NCI-H345 treated with DMSO at 0.1 percent for 48 hours (cell line): ENCODE measurements at regions not wholly inside any gene's neighbourhood (a gene's known extent, or its start where the extent isn't known, plus 50 kb on each side); places are given as distances from the start of the nearest gene placed in this dataset.

Experiments used
- DNase-seq: peaks from one replicate; lab custom pipeline; 2025; ENCODE audit not compliant: unreplicated experiment; lab: John Stamatoyannopoulos, UW

GRCh38 chr3:35320646-35321407, 318.5 kb upstream of the ARPP21 start:
- DNase-seq: no peak

GRCh38 chr3:35322070-35322469, 317.3 kb upstream of the ARPP21 start:
- DNase-seq: no peak

DNA sequence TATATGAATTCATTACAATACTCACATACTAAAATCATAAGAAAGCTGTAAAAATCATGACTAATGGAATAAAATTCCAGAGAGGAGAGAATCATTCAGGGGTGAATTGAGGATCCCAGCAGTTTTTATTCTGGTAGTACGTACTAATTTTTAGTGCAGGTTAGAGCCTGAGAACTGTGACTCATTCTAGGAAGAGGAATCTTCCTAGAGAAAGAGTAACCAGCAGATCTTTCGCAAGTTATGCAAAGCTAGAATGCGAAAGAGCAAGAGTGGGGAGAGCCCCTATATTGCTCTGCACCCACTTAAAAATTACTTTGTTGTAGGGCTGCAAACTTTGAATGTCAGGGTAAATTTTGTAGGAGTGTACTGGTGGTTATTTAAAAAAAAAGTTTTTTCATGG, 303.6 kb upstream of the ARPP21 start:
- DNase-seq: no peak

GRCh38 chr3:35336601-35337000, 302.7 kb upstream of the ARPP21 start:
- no peak for DNase-seq

GRCh38 chr3:35338186-35338585, 301.1 kb upstream of the ARPP21 start:
- DNase-seq: no peak

DNA sequence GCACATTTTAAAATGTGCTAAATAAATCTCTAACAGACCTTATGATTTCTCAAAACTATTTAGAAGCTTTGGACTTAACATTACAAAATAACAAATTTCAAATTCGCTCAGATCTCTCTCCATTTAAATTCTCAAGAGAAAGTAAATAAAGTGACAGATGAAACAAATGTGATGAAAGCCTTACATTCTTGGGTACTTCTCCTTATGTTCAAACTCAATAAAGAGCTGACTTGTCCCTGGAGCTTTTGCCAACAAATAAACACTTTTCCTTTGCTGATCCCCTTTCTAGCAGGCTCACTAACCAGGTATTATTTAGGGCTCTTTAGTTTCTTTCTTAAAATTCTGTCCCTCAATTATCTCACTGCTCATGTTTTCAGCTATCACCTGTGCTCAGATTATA, 259.1 kb upstream of the ARPP21 start:
- no peak for DNase-seq

GRCh38 chr3:35383216-35383615, 256.1 kb upstream of the ARPP21 start:
- no peak for DNase-seq

- DNase-seq: no peak
Observed at GRCh38 chr3:35383719-35384555, 255.4 kb upstream of the ARPP21 start.

DNA sequence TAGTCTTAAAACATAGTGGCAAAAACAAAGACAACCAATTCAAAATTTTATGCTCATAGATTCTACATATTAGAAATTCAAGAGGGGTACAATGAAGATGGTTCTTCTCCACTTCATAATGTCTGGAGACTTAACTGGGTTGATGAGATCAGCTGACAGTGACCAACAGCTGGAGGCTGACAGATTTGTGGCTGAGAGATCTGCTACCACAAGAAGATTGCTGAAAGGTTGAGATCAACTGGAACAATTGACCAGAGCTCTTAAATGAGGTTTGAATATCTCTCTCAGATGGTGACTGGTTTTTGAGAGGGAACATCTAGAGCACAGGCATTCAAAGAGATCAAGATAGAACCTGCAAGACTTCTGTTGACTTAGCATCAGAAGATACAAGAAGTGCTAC, 254.1 kb upstream of the ARPP21 start:
- no peak for DNase-seq

DNA sequence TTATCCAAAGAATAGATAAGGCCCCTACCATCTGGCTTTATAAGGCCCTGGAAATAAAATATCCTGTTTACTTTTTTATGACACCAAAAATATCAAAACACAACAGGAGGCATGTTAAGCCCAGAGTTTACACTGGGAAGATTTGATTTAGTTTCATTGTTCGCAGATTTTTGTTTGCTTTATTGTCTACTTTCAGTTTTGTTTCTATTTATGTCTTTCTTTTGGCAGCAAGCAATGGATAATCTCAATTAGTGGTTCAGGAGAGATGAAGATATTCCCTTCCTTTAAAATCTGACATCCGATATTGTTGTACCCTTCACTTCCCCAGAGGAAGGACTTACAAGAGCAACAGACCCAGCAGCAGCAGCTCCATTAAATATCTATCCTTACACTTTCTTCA, 249.4 kb upstream of the ARPP21 start:
- DNase-seq: no peak

DNA sequence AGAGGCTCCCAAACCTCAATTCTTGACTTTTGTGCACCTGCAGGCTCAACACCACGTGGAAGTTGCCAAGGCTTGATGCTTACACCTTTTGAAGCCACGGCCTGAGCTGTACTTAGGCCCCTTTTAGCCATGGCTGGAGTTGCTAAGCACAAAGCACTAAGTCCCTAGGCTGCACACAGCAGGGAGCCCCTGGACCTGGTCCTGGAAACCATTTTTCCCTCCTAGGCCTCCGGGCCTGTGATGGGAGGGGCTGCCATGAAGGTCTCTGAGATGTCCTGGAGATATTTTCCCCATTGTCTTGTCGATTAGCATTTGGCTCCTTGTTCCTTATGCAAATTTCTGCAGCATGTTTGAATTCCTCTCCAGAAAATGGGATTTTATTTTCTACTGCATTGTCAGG, 247.1 kb upstream of the ARPP21 start:
- no peak for DNase-seq

- no peak for DNase-seq
Observed at GRCh38 chr3:35393901-35394799, 245.2 kb upstream of the ARPP21 start.

DNA sequence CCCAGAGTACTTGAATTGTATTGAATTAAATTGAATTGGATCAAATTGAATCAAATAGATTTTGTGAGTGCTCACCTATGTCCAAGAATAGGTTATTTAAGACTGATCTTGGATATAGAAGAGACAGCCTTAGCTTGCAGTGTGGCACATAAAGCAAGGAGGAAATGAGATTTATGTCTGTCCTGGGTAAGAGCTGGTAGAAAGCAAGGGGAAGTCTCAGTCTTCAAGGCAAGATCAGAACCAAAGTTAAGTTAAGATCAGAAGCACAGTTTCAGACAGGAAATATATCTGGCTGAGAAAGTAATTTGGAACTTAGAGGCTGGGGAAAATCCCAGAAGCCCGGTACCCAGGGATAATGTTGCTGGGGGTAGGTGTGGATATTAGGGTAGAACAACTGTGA, 244.4 kb upstream of the ARPP21 start:
- DNase-seq: no peak

GRCh38 chr3:35401671-35402070, 237.7 kb upstream of the ARPP21 start:
- DNase-seq: no peak

DNA sequence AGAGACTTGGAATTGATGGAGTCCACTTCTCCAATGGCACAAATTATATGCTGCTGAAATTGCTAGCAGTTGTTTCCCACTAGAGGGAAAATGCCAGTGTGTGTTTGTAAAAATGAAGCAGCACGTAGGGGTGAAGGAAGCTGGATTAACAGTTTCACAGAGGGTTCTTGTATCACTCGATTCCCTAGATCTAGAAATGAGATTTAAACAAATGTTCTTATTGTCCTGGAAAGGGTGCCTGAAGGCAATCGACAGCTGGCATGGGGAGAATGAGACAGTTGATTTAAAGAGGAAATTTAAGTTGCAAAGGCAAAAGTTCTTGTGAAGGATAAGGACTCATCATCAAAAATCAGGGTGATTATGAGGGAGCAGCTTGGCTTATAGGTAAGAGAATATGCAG, 234.8 kb upstream of the ARPP21 start:
- no peak for DNase-seq

DNA sequence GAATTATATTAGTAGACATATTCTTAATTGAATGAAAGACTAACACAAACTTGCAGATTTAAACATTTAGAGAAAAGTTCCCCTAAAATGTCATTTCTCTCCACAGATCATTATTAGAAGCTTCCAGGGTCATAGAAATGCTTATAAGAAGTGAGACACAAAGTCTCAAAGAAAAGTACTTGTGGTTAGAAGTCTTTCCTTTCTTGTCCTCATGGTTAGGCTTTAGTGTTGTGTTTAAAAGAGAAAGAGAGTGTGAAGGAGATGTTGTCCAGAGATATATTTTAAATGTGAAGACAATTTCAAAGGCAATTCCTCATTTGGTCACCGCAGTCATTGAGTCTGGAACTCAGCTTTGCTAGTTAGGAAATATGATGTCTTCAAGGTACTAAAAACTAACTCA, 230.4 kb upstream of the ARPP21 start:
- no peak for DNase-seq

DNA sequence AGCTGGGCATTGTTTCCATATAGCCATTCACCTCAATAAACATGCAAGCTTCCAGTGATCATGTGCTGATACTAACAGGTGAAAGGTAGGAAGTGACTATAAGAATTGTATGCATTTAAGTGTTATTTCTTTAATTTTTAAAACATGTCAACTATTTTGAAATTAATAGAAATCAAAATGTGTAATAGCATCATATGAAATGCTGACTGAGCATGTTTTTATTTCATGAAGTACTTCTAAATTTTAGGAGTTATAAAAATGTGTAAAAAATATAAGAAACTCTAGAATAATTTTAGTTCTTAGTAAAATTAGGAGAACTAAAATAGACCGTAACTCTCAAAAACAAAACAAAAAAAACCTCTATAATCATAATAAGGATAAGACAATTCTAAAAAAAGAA, 229.3 kb upstream of the ARPP21 start:
- no peak for DNase-seq

DNA sequence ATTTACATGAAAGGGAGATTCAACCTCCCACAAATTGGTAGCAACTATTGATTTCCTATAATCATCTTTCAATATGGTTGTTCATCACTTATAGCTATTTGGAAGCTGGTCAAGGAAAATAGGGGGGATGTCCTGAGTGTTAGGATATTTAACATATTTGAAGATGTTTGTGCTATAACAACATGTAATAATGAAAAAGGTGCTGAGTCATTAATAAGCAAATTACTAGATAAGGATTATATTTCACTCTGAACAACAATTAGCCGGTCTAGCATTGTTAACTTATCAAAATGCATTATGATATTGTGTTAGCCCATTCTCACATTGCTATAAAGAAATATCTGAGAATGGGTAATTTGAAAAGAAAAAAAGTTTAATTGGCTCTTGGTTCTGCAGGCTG, 225.8 kb upstream of the ARPP21 start:
- DNase-seq: no peak

- no peak for DNase-seq
Observed at GRCh38 chr3:35417080-35417479, 222.2 kb upstream of the ARPP21 start.

DNA sequence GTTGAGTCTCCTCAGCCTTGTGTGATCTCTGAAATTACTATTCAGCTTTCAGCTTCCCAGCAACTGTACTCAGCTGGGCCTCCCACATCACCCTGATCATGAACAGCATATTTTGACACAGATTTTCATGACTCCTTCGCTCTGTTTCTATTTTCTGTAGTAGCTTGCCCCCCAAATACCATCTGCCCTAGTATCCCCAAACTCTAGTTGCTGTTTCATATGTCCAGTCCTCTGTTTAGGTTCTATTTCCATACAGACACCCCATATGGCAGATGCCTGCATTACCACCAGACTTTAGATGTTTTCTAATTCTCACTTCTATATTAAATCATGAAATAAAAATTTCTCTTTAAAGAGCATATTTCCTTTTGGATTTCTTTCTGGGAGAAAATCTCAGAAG, 217.2 kb upstream of the ARPP21 start:
- DNase-seq: no peak

- no peak for DNase-seq
Observed at GRCh38 chr3:35422836-35423601, 216.3 kb upstream of the ARPP21 start.
